DMS 273 (cell line): ENCODE measurements at regions not wholly inside any gene's neighbourhood (a gene's known extent, or its start where the extent isn't known, plus 50 kb on each side); places are given as distances from the start of the nearest gene placed in this dataset.
"Not testable (repeated sequence)": the region's sequence is repeated elsewhere in the genome, so short reads cannot be mapped to it uniquely, and the experiment has no call there.

Source experiments
- DNase-seq: peaks from one replicate; lab custom pipeline; 2025; ENCODE audit not compliant: unreplicated experiment; lab: John Stamatoyannopoulos, UW

DNA sequence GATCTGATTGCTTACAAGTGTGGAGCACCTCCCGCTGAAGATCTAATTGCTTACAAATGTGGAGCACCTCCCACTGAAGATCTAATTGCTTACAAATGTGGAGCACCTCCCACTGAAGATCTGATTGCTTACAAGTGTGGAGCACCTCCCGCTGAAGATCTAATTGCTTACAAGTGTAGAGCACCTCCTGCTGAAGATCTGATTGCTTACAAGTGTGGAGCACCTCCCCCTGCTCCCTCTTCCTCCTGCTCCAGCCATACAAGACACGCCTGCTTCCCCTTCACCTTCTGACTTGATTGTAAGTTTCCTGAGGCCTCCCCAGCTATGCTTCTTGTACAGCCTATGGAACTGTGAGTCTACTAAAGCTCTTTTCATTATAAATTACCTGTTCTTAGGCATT lies 1014.9 kb downstream of the SOCS6 start:
- not testable (repeated sequence) for DNase-seq

DNA sequence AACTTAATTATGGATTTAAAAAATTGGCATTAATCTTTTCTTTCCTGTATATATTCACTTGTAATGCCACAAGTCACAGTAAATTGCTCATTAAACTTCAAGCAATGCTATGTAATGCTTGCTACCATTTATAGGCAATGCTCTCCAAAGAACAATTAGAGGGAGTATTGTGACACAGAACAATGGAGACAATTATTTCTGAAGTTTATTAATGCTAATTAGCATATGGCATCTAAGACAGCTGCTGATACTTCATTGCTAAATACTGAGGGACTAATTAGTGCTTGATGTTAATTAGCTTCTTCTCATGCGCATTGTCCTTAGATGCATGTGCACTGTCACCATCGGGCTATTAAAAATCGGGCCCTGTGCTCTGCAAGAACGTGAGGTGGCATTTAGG lies 1012.8 kb downstream of the SOCS6 start:
- DNase-seq, result no peak

DNA sequence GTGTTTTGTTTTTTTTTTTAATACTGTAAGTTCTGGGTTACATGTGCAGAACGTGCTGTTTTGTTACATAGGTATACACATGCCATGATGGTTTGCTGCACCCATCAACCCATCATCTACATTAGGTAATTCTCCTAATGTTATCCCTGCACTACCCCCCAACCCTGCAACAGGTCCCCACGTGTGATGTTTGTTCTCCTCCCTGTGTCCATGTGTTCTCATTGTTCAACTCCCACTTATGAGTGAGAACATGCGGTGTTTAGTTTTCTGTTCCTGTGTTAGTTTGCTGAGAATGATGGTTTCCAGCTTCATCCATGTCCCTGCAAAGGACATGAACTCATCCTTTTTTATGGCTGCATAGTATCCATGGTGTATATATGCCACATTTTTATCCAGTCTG lies 1005.4 kb downstream of the SOCS6 start:
- DNase-seq, result not testable (repeated sequence)

DNA sequence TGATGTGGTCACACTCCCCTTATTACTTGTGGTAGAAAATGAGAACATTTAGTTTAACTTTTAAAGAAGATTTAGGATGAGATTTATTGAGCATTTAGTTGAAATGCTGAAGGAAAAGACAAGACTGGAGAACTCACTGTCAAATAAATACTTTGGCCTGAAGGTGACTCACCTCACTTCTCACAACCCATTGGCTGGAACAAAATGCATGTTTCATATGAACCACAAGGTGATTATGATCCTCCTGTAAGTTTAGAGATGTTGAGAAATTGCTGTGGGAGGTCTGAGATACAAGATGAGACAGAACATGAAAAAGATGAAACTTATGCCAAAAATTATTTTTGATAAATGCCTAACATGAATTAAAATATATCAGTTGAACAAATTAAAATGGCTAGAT lies 1004.5 kb downstream of the SOCS6 start:
- no peak for DNase-seq

- DNase-seq, result no peak
These were observed 998.4 kb downstream of the SOCS6 start for GRCh38 chr18:71287268-71287667.

- DNase-seq, result no peak
These were observed 963.6 kb downstream of the SOCS6 start for GRCh38 chr18:71252351-71252865.

- no peak for DNase-seq
These were observed 961.3 kb downstream of the SOCS6 start for GRCh38 chr18:71250191-71250590.

DNA sequence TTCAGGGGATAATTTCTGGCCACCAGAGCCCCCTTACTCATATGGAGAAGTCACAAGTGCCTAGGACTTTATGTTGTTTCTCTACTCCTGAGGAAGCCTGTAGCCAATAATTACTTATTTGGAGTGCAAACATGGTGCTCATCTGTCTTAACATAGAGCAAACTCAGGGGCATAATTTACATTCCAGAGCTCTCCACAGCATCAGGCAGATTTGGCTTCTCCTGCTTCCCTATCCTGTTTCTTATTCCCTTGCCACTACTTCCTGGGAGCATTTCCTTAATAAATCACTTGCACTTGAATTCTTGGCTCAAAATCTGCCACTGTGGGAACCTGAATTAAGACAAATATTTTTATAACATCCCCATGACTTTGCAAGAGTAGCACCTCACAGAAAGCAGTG lies 960.9 kb downstream of the SOCS6 start:
- DNase-seq, result no peak

- DNase-seq, result no peak
These were observed 954.1 kb downstream of the SOCS6 start for GRCh38 chr18:71242981-71243380.

DNA sequence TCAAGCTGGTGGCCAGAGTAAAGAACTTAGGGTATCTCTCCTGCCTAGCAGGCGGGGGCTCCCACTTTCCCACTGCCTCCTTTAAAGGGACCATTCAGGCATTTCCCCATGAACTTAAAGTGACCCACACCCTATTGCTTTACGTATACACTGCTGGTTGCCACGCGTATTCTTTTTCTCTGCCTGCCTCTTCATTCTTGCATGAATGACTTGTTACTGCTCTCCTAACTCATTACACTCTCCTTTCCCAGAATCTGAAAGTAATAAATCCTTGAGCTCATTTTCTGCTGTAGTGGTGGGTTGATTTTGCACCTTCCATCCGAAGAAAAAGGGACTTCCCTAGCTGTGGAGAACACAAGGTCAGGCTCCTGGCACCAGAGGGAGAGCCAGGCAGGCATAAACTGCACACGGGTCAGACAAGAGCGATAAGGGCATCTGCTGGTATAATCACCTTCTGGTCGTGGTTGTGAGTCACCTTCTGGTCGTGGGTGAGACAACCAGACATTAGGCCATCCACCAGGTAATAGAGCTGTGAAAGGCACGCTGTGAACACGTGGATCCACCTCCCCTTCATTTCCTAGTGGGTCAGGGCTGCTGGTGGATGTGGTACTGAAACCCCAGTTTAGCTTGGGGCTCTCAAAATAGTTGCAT lies 950.3 kb downstream of the SOCS6 start:
- no peak for DNase-seq

- DNase-seq, result no peak
These were observed 948.8 kb downstream of the SOCS6 start for GRCh38 chr18:71237641-71238040.

DNA sequence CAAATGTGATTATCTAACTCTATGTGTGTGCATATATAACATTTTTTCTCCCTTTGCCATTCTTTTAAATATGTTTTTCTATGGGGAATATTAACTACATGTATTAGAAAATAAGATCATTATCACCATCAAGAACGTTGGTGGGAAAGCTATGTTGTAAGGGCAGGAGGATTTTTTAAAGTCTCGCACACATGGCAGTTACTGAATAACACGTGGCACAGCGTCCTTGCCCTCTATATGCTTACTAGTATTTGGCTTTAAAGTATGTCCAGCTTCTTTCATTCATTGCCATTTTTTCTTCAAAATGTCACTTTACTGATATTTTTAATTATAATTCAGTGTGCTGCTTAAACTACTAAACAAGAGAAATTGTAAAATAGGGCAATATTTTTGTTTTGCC lies 944.3 kb downstream of the SOCS6 start:
- DNase-seq, result no peak

DNA sequence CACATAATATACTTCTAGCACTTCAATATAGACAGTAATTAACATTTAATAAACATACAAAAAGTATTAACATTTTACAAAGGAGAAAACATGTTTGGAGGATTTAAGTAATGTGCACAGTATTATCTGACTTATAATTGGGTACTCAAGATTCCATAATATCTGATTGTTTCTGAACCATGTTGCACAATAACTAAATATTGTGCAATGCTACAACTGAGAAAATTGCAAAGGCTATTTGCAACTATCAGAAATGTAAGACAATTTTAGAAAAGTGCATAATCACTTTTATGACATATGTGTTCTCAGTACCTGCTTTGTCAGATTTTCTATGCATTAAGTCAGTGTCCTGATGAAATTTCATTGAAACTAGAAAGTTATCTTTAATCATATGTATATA lies 934.6 kb downstream of the SOCS6 start:
- DNase-seq, result no peak

DNA sequence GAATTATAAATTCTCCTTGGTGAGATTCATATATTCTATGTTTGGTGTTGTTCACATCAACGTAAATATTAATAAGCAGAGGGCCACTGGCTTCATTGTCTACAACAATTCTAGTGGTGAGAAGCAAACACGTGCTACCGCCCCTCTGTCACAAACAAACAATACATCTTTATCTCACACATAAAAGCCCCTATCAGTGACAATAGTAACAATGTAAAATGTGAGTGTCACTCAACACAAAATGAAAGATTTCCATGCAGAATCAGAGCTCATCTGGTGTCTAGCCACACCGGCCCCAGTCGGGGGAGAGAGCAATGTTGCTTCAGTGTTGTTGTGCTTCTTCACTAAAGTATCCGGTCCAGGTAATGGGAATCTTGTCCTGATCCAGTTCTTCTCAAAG lies 932.6 kb downstream of the SOCS6 start:
- DNase-seq, result no peak

DNA sequence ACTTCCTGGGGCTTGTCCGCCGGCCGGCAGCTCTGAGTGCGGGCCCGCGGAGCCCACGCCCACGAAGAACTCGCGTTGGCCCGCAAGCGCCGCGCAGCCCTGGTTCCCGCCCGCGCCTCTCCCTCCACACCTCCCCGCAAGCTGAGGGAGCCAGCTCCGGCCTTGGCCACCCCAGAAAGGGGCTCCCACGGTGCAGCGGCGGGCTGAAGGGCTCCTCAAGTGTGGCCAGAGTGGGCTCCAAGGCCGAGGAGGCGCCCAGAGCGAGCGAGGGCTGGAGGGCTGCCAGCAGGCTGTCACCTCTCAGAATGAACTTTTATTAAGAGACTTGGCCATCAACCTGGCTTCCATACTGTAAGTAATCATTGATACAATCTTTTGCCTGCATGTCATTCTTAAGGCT lies 923.9 kb downstream of the SOCS6 start:
- not testable (repeated sequence) for DNase-seq

GRCh38 chr18:71212222-71212621 lies 923.4 kb downstream of the SOCS6 start:
- DNase-seq, result no peak

DNA sequence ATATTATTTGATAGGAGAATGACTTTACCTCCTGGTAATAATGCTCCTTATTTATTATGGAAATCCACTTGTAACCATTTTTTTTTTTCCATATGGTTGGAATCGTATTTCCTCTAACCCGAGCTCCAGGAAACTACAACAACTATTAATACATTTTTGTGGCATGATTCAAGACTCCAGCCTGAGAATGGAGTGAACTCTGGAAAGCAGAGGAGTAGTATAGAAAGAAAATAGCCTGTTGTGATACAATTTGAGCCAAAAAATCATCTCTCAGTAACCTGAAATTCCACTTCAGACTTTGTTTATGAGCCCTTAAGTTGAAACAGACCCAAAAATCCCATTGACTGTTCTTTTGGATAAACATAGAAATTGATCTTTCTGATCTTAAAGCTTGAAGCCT lies 921.1 kb downstream of the SOCS6 start:
- DNase-seq, result no peak

- DNase-seq, result no peak
These were observed 905.6 kb downstream of the SOCS6 start for GRCh38 chr18:71194438-71194837.

DNA sequence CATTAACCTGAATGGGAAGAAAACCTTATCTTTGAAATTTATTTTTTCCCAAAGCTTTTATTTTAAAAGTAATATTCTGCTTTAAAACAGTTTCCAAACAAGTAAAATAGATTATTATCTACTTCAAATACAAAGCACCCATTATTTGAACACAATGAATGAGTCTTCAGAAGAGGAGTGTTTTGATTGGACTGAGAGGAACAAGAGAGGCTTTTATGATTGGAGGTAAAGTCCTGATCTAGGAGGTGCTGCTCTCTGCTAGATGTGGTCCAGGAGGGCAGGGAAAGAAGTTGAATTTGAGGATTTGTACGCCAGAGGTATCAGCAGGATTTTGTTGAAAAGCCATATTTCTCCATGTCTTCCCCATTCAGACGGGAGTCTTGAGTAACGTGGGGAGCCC lies 900.7 kb downstream of the SOCS6 start:
- DNase-seq, result no peak

DNA sequence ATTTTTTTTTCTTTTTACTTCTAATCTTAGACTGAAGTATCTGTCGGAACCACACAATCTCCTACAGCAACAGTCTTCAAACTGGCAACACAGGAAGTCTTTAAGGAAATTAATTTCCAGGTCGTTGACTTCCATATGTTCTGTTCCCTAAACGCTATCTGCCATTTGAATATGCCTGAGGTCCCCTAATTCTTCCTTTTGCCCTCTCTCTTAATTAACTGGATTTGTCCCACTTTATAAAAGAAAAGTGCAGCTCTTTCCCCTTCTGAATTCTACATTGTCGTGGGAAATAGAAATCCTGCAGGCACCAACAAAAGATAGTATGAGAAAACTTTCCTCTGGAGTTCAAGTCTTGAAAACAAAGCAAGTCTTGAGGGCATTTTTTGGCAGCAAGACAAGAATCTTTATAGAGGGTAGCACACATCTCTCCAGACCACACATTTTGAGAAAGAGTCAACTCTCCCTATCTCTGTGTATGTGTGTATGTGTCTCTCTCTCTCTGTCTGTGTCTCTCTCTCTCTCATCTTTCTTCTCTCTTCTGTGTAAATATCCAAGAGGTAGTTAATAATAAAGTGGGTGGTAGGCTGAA lies 879.8 kb downstream of the SOCS6 start:
- no peak for DNase-seq

DNA sequence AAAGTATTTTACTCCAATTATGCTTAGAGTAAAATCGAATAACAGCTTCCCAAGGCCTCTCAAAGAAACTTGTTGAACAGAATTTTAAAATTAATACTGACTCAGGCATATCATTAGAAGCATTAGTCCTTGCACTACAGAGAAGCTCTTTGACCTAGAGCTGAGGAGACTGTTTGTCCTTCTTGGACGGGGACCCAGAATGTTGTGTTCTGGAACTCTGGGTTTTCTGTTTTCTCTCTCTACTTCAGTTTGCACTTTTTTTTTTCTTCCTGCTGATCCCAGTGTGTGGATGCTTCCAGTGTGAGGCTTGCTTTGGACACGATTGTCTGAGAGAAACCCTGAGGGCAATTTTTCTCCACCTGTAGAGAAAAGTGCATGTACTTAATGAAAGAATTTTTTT lies 847.6 kb downstream of the SOCS6 start:
- no peak for DNase-seq

DNA sequence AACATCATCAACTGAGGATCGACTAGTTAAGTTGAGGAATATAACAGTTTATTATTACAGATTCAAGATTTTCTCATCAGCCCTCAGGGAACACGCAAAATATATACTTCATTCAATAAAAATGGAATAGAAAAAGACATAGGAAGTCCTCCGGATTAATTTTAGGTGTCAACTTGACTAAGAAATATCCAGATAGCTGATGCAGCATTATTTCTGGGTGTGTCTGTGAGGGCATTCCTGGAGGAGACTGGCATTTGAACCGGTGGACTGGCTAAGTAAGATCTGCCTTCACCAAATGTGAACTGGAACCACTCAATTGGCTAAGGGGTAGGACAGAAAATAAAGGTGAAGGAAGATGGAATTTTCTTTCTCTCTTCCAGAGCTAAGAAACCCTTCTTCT lies 845.3 kb downstream of the SOCS6 start:
- DNase-seq, result no peak

DNA sequence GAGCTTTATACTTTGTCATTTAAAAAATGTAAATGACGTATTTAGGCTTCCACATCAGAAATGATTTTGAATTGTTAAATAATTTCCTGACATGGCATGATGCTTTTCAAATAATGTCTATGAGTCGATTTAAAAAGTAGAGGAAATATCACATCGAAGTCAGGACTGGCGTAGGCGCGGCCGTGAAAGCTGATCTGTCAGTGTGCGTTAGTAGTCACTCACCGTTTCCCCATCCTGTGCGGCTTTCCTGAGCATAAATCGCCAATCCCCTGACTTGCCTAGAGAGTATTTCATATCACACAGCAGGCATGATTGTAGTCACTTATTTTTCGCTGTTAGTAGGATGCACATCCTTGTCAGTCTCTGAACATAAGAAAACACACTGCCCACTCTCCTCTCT lies 843.1 kb downstream of the SOCS6 start:
- no peak for DNase-seq
